T-cell (primary cell): ENCODE measurements at regions not wholly inside any gene's neighbourhood (a gene's known extent, or its start where the extent isn't known, plus 50 kb on each side); places are given as distances from the start of the nearest gene placed in this dataset.

ENCODE experiments used
- ATAC-seq, 4 experiments: fragments of 200-7000 bp in 3 of 4; fragments of 150-1000 bp in 1 of 4; cut with Tn5 transposase; replicated peaks in 1 of 4; 1 replicate in 3 of 4; 2 replicates in 1 of 4; pipeline ENCODE4 v1.10.0; 2021; ENCODE audit warnings: moderate library complexity in 3 of 4, mild to moderate bottlenecking in 2 of 4, moderate number of reproducible peaks in 1 of 4
- CTCF ChIA-PET, 2 donors: fragments of 300-600 bp; sonication (Branson Sonifier 250); formaldehyde crosslinking; loops; one replicate each; lab custom pipeline; 2022; ENCODE audit warnings: antibody characterized with exemption in 2 of 2; lab: Charles Lee
- POLR2A ChIA-PET, 2 donors: fragments of 300-600 bp; sonication (Branson Sonifier 250); formaldehyde crosslinking; loops; one replicate each; lab custom pipeline; 2022; ENCODE audit warnings: antibody characterized with exemption in 2 of 2; lab: Charles Lee
- DNase-seq, 35 experiments: peaks; one replicate each; pipeline versions ENCODE4 v3.0.0 to v3.0.0-alpha.2; 2013 to 2023
- H3K27ac ChIP-seq: one replicate; pipeline ENCODE4 v1.5.1; 2013; ENCODE audit warnings: low read length
- H3K27me3 ChIP-seq, 2 experiments: replicated peaks in 1 of 2; 1 replicate in 1 of 2; 2 replicates in 1 of 2; pipeline versions ENCODE4 v1.6.1 to v1.7.0; 2013; ENCODE audit warnings: low read length in 1 of 2, mixed read lengths in 1 of 2; ENCODE audit not compliant: control insufficient read depth in 2 of 2, insufficient read depth in 2 of 2; ENCODE audit errors: extremely low read depth in 1 of 2
- H3K36me3 ChIP-seq, 2 donors: 1 replicate in 1 of 2; 2 replicates in 1 of 2; pipeline versions ENCODE4 v1.6.1 to v1.7.0; 2013; ENCODE audit warnings: low read length in 1 of 2; ENCODE audit not compliant: control insufficient read depth in 2 of 2, insufficient read depth in 1 of 2; ENCODE audit errors: extremely low read depth in 1 of 2
- H3K4me1 ChIP-seq, 2 experiments: 1 replicate in 1 of 2; 2 replicates in 1 of 2; pipeline versions ENCODE4 v1.6.1 to v1.7.0; 2013; ENCODE audit warnings: low read length in 2 of 2, mixed read lengths in 1 of 2; ENCODE audit not compliant: insufficient read depth in 2 of 2, control insufficient read depth in 1 of 2; ENCODE audit errors: extremely low read depth in 1 of 2
- H3K4me3 ChIP-seq, 2 donors: 1 replicate in 1 of 2; 2 replicates in 1 of 2; pipeline versions ENCODE4 v1.5.1 to v1.7.0; 2013; ENCODE audit warnings: mild to moderate bottlenecking in 2 of 2, low read length in 1 of 2, moderate library complexity in 1 of 2; ENCODE audit not compliant: control insufficient read depth in 1 of 2; ENCODE audit errors: extremely low read depth in 1 of 2
- H3K9me3 ChIP-seq: 2 replicates; pipeline ENCODE4 v1.7.0; 2013
- H3K27ac Mint-ChIP-seq, 2 donors: one replicate each; pipeline ENCODE4 v1.8.0; 2020 to 2021; ENCODE audit warnings: mild to moderate bottlenecking in 2 of 2, mixed read lengths in 2 of 2
- H3K27me3 Mint-ChIP-seq, 2 donors: one replicate each; pipeline ENCODE4 v1.8.0; 2021 to 2022; ENCODE audit warnings: mixed read lengths in 2 of 2
- H3K36me3 Mint-ChIP-seq: one replicate; pipeline ENCODE4 v1.8.0; 2021; ENCODE audit warnings: mixed read lengths
- H3K4me1 Mint-ChIP-seq, 3 donors: one replicate each; pipeline ENCODE4 v1.8.0; 2020 to 2022; ENCODE audit warnings: mixed read lengths in 3 of 3, mild to moderate bottlenecking in 1 of 3
- H3K4me3 Mint-ChIP-seq, 3 donors: one replicate each; pipeline ENCODE4 v1.8.0; 2020 to 2022; ENCODE audit warnings: mild to moderate bottlenecking in 3 of 3, mixed read lengths in 3 of 3, moderate library complexity in 3 of 3
- H3K9me3 Mint-ChIP-seq, 3 donors: one replicate each; pipeline ENCODE4 v1.8.0; 2020 to 2022; ENCODE audit warnings: mixed read lengths in 3 of 3
- WGBS: methylation state at CpG from one replicate; pipeline ENCODE4 v1.1.5; 2013; ENCODE audit warnings: missing lambda C conversion rate; ENCODE audit not compliant: insufficient coverage; 5-methylcytosine and 5-hydroxymethylcytosine counted together

DNA sequence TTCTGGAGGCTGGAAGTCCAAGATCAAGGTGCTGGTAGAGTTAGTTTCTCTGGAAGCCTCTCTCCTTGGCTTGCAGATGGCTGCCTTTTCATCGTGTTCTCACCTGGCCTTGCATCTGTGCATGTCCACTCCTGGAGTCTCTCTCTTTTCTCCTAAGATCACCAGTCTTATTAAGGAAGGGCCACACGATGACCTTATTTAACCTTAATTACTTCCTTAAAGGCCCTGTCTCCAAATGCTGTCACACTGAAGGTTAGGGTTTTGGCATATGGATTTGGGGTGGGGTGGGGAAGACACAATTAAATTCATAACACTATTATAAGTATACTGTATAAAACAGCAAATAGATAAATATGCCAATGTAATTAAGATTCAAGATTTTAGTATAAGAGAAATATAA, 402.4 kb upstream of the HS6ST1 start:
- Histone ChIP-seq H3K27ac (no peak overlapping the region), H3K27me3 (peaks cover 0 to 7% of the 10 kb centered on the region in 2 experiments), H3K9me3 (no peaks in the 10 kb centered on the region), H3K36me3 (no peaks in the 10 kb centered on the region), H3K4me3 (no peak overlapping the region), H3K4me1 (no peaks in the 10 kb centered on the region)
- H3K36me3 Mint-ChIP-seq, result no peaks in the 10 kb centered on the region
- no peak for ATAC-seq
- no peak overlapping the region for H3K4me3 Mint-ChIP-seq
- H3K27me3 Mint-ChIP-seq, result peaks cover 6 to 7% of the 10 kb centered on the region in 2 donors
- ChIA-PET CTCF (no interaction called here), POLR2A (no interaction called here)
- no peak overlapping the region for H3K27ac Mint-ChIP-seq
- no peaks in the 10 kb centered on the region for H3K9me3 Mint-ChIP-seq
- H3K4me1 Mint-ChIP-seq, result no peaks in the 10 kb centered on the region
- no CpG with 5 or more reads among the region's 2 CpGs for WGBS
- DNase-seq, result no peak

- Histone ChIP-seq H3K27me3 (peaks cover 0 to 3% of the 10 kb centered on the region in 2 experiments), H3K36me3 (no peaks in the 10 kb centered on the region), H3K9me3 (no peaks in the 10 kb centered on the region), H3K4me1 (no peaks in the 10 kb centered on the region), H3K4me3 (no peak overlapping the region), H3K27ac (no peak overlapping the region)
- ATAC-seq (no peak), DNase-seq (no peak)
- no peak overlapping the region for H3K27ac Mint-ChIP-seq
- ChIA-PET CTCF (no interaction called here), POLR2A (no interaction called here)
- no peaks in the 10 kb centered on the region for H3K9me3 Mint-ChIP-seq
- no peak overlapping the region for H3K4me3 Mint-ChIP-seq
- no peaks in the 10 kb centered on the region for H3K36me3 Mint-ChIP-seq
- WGBS, result no CpG with 5 or more reads among the region's 1 CpG
- H3K27me3 Mint-ChIP-seq, result peaks cover 0 to 2% of the 10 kb centered on the region in 2 donors
- H3K4me1 Mint-ChIP-seq, result no peaks in the 10 kb centered on the region
Measured at GRCh38 chr2:128722489-128722888, 403.8 kb upstream of the HS6ST1 start.

- Mint-ChIP-seq H3K9me3 (peaks cover 4 to 13% (median 9%) of the 10 kb centered on the region in 3 donors), H3K27ac (no peak overlapping the region), H3K27me3 (no peaks in the 10 kb centered on the region), H3K4me1 (no peaks in the 10 kb centered on the region), H3K36me3 (no peaks in the 10 kb centered on the region), H3K4me3 (no peak overlapping the region)
- Histone ChIP-seq H3K4me3 (no peak overlapping the region), H3K36me3 (no peaks in the 10 kb centered on the region), H3K27me3 (no peaks in the 10 kb centered on the region), H3K4me1 (peaks cover 0 to 2% of the 10 kb centered on the region in 2 experiments), H3K27ac (no peak overlapping the region), H3K9me3 (no peaks in the 10 kb centered on the region)
- CTCF ChIA-PET, result no interaction called here
- POLR2A ChIA-PET, result no interaction called here
- no peak for DNase-seq
- no peak for ATAC-seq
- WGBS, result 96% methylated on average over 6 of the region's 7 CpGs
Measured at GRCh38 chr2:128724547-128724946, 405.9 kb upstream of the HS6ST1 start.

GRCh38 chr2:128724972-128725371, 406.3 kb upstream of the HS6ST1 start:
- no peaks in the 10 kb centered on the region for H3K36me3 ChIP-seq
- Mint-ChIP-seq H3K36me3 (no peaks in the 10 kb centered on the region), H3K4me1 (no peaks in the 10 kb centered on the region), H3K9me3 (peaks cover 4 to 13% (median 9%) of the 10 kb centered on the region in 3 donors), H3K4me3 (no peak overlapping the region), H3K27ac (no peak overlapping the region), H3K27me3 (no peaks in the 10 kb centered on the region)
- no peaks in the 10 kb centered on the region for H3K9me3 ChIP-seq
- H3K27me3 ChIP-seq, result no peaks in the 10 kb centered on the region
- POLR2A ChIA-PET, result no interaction called here
- no peak overlapping the region for H3K27ac ChIP-seq
- no peak for ATAC-seq
- peaks cover 0 to 2% of the 10 kb centered on the region in 2 experiments for H3K4me1 ChIP-seq
- WGBS, result 66% methylated on average over 5 of the region's 7 CpGs
- no peak overlapping the region for H3K4me3 ChIP-seq
- CTCF ChIA-PET, result no interaction called here
- DNase-seq, result no peak

GRCh38 chr2:128726236-128726635, 407.6 kb upstream of the HS6ST1 start:
- CTCF ChIA-PET, result no interaction called here
- no peaks in the 10 kb centered on the region for H3K36me3 Mint-ChIP-seq
- peaks cover 4 to 13% (median 9%) of the 10 kb centered on the region in 3 donors for H3K9me3 Mint-ChIP-seq

GRCh38 chr2:128726911-128727310, 408.2 kb upstream of the HS6ST1 start:
- no peaks in the 10 kb centered on the region for H3K4me1 Mint-ChIP-seq
- H3K4me3 Mint-ChIP-seq, result no peak overlapping the region
- Histone ChIP-seq H3K27ac (no peak overlapping the region), H3K4me3 (no peak overlapping the region), H3K27me3 (no peaks in the 10 kb centered on the region), H3K4me1 (peaks cover 0 to 2% of the 10 kb centered on the region in 2 experiments), H3K36me3 (no peaks in the 10 kb centered on the region), H3K9me3 (no peaks in the 10 kb centered on the region)
- WGBS, result 67% methylated on average over 3 of the region's 4 CpGs
- H3K9me3 Mint-ChIP-seq, result peaks cover 4 to 13% (median 9%) of the 10 kb centered on the region in 3 donors
- ATAC-seq (no peak), DNase-seq (no peak)
- POLR2A ChIA-PET, result no interaction called here
- CTCF ChIA-PET, result no interaction called here
- peaks cover 3% of the 10 kb centered on the region in 2 donors for H3K27me3 Mint-ChIP-seq
- no peaks in the 10 kb centered on the region for H3K36me3 Mint-ChIP-seq
- H3K27ac Mint-ChIP-seq, result no peak overlapping the region

More at GRCh38 chr2:128726236-128726635, 407.6 kb upstream of the HS6ST1 start:
- no peak for DNase-seq
- WGBS, result 41% methylated on average over 2 of the region's 2 CpGs
- no peak overlapping the region for H3K27ac Mint-ChIP-seq
- H3K4me3 Mint-ChIP-seq, result no peak overlapping the region
- POLR2A ChIA-PET, result interaction anchor here in 1 of 2 donors (0.6 kb wide), 1 partner anchor 219 kb away, joined by 4 read pairs; no protein-coding TSS in a partner anchor
- H3K9me3 ChIP-seq, result no peaks in the 10 kb centered on the region
- ATAC-seq, result no peak
- peaks cover 0 to 2% of the 10 kb centered on the region in 2 donors for H3K27me3 Mint-ChIP-seq
- no peaks in the 10 kb centered on the region for H3K4me1 Mint-ChIP-seq
- H3K4me3 ChIP-seq, result no peak overlapping the region
- peaks cover 0 to 2% of the 10 kb centered on the region in 2 experiments for H3K4me1 ChIP-seq
- no peaks in the 10 kb centered on the region for H3K27me3 ChIP-seq
- no peak overlapping the region for H3K27ac ChIP-seq
- H3K36me3 ChIP-seq, result no peaks in the 10 kb centered on the region

DNA sequence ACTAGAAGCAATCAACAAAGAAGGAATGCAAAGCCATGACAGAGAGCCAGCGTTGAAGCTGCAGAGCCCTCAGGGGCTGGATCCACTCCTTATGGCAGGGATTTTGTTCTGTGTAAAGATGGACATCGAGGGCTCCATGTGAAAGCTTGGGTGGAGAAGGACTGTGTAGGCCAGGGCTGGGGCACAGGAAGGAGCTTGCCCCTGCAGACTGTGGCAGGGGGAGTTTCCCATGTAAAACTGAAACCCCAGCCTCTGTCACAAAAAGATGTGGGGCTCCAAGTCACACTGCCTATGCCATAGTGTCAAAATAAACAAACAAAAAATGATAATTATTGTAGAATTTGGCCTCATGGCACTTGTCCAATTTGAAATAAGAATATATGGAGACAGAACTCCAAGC, 408.7 kb upstream of the HS6ST1 start:
- Histone ChIP-seq H3K27ac (no peak overlapping the region), H3K4me1 (peaks cover 0 to 2% of the 10 kb centered on the region in 2 experiments), H3K36me3 (no peaks in the 10 kb centered on the region), H3K9me3 (no peaks in the 10 kb centered on the region), H3K4me3 (no peak overlapping the region), H3K27me3 (no peaks in the 10 kb centered on the region)
- 57% methylated on average over 2 of the region's 2 CpGs for WGBS
- ATAC-seq (no peak), DNase-seq (no peak)
- H3K9me3 Mint-ChIP-seq, result peaks cover 4 to 13% (median 9%) of the 10 kb centered on the region in 3 donors
- H3K27ac Mint-ChIP-seq, result no peak overlapping the region
- ChIA-PET CTCF (no interaction called here), POLR2A (no interaction called here)
- no peaks in the 10 kb centered on the region for H3K36me3 Mint-ChIP-seq
- H3K27me3 Mint-ChIP-seq, result peaks cover 3 to 4% of the 10 kb centered on the region in 2 donors
- H3K4me1 Mint-ChIP-seq, result no peaks in the 10 kb centered on the region
- no peak overlapping the region for H3K4me3 Mint-ChIP-seq
